C1 segment of cervical spinal cord (tissue), 14 donors: ENCODE measurements at regions not wholly inside any gene's neighbourhood (a gene's known extent, or its start where the extent isn't known, plus 50 kb on each side); places are given as distances from the start of the nearest gene placed in this dataset.

Experiments used
- DNase-seq, 14 donors: peaks; one replicate each; lab custom pipeline; 2025; lab: John Stamatoyannopoulos, UW

DNA sequence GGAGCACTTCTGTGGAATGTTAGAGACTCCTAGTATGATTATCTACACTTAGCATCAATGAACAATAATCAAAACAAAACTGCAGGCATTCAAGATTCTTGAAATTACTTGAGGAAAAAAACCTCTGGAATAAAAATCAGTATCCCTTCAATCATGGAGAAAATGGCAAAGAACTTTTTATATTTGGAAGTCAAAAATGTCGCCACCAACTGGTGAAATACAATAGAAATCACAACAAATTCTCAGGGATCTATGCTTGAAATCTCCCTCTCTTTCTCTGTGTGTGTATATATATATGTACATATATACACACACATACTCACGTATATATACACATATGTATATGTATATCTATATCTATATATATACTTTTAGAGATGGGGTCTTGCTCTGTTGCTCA is 378.9 kb upstream of the ALCAM start:
- no peak for DNase-seq

DNA sequence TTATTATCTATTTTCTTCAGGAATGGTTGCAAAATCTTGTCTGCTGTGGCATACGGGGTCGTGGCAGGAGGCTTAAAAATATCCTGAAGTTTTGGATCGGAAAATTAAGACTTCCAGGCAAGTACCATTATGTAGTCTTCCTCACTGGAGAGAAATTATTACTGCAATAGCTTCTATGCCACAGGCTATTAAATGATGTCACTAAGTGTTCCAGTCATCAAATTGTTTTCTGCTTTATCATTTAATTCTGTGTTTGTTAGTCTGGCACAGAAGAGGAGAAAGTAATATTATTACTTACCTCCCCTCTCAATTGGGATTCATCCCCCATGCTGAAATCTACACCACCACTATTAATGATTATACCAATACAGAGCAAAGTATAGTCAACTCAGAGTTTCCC is 378.2 kb upstream of the ALCAM start:
- DNase-seq, result no peak

DNA sequence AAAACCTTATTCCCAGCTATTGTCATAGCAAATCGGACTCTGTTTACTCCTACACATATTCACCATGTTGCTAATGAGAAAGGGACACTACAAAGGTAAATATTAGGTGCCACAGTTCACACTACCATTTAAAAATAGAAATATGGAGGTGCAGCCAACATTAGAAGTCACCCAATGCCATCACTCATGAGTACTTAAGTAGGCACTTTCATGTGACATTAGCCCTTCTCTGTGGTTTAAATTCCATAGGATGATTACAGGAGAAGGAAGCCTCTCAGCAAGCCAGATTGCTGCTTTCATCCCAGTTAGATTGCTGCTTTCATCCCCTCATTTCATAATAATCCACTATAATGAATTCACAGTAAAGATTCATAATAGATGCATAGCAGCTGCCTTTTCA is 376.8 kb upstream of the ALCAM start:
- DNase-seq, result no peak

DNA sequence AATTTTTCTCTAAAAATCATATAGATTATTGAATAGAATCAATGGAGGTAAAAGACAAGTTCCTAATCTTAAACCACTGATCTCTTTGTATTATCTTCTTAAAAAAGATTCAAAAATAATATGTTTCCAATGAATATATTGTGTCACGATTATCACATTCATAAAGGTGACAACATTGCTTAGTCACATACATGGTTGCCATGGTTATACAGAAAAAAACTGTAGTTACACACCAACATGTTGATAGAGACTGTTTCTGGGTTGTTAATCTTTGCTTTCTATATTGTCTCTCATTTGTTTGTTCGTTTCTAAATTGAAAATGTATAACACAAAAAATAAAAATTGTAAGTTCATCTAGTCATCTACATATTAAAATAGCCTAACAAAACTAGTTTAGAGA is 376.0 kb upstream of the ALCAM start:
- no peak for DNase-seq

DNA sequence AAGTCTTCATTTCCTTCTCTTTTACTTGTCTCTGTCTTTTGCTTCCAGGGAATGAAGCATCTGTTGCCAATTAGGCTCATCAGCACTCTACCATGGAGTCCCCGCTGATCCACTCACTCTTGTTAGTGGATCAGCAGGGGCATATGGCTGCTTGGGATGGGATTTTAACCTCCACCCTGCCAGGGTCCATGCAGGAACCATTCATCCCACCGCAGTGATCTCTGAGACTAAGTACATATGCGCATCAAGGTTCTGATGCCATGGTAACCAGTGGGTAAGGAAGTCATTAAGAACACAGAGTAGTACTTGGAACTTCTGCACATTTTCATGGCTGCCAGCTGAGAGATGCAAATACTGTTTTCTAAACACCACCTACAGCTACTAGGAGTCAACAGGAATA is 374.0 kb upstream of the ALCAM start:
- DNase-seq, result no peak

DNA sequence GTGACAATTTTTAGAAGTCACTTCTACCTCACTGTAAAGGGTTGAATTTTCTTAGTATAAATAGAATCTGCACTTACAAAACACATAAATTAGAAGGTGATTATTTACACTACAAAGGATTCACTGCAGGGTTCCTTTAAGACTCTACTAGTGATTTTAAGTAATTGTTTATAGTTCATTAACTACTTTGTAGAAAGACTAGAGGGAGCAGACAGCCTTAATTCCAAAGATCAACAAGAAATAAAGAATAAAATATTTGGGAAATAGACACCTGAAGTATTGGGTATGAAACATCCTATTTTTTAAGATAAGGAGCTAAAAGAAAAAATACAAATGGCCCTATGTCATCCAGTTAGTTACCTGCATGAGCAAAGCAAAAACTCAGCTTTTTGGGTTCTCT is 360.5 kb upstream of the ALCAM start:
- no peak for DNase-seq

DNA sequence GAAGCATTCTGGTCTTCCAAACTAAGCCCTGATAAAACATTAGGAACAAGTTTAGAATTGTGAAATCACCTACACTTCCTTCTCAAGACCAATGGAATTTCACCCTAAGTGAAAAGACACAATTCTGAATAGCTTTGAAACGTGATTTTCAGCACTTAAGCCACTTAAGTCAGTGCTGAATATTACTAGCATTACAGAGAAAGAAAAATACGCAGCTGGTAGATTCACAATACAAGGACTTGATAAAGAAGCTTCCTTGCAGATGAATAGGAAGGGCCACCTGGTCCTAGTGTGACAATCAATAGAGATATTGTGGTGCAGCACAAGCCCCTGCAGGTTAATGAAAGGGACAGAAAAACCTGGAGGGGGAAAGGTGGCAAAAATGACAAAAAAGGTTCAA is 353.1 kb upstream of the ALCAM start:
- no peak for DNase-seq

DNA sequence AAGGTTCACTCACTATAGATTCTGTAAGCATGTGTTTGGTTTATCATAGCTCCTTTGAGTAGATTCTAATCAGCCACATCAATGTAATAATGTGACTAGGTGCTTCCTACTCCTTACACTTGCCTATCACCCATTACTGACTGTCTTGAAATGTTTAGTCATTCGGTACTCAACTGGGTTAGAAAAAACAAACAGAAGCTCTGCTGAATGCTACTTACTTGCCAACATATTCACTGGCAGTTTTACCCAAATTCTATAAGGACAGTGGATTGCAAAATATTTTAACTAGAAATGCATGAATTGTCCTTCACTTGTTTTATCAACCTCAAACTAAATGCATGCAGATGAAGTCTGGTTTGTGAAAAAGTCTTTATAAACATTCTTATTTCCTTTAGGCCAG is 352.1 kb upstream of the ALCAM start:
- no peak for DNase-seq

DNA sequence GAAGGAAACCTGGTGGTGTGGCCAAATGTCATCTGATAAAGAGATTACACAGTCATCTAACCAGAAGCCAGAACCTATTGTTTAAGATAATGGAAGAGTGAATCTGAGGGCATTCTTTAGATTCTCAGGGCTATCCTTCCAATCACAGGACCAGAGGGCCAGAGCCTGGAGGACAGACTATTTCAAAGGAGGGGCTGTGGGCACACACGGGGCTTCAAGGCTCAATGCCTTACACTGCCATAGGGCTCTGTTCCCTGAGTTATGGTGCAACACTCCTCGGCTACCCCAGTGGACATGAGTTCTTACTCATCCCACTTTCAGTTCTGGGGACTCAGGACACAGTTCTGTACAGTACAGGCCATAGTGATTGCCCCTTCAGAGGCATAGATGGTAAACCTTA is 343.9 kb upstream of the ALCAM start:
- no peak for DNase-seq

DNA sequence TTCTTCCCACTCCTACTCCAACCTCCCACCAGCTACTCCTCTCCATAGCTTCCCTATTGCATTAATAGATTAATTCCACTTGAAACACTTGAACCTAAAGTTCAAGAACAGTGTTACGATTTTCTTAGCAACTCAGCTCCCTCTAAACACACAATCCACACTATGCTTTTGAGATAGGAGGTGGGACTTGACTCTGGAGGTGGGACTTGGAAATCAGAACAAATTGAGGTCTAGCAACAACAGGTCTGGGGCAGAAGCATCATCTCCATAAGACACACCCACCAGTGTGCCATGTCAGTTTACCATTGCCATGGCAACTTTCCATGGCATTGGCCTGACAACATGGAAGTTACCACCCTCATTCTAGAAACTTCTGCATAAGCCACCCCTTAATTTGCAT is 336.5 kb upstream of the ALCAM start:
- no peak for DNase-seq

DNA sequence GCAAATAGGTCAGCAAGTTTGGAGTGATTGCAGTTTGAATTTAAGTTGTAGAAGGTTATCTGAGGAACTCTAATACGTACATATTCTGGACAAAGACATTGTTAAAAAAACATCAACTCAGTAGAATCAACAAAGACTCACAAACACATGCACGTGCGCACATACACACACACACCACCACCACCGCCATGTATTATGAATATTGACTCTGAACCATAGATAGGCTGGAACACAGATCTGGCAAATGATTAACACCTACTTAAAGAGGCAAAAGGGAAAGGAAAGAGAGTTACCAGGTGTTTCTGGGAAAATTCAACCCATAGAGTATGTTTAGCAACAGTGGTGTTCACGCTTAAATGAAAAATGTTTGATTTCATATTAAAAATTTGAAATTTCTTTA is 334.2 kb upstream of the ALCAM start:
- no peak for DNase-seq

DNA sequence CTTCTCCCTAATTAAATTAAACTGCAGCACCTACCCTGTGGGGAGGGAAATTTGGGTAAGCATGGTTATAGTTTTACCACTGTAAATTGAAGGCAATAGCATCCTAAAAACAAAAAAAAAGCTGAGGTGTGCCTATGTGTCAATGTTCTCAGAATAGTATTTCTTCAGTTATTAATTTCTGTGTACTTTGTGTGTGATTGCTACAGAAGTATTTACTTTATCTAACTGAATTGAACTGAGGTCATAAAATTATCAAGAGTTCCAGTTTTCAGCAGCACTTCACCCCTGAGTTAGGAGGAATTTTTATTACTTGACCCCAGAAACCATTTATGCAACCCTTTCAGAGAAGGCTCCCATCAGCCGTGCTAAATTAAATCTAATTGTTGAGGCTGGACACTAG is 333.6 kb upstream of the ALCAM start:
- DNase-seq, result no peak

DNA sequence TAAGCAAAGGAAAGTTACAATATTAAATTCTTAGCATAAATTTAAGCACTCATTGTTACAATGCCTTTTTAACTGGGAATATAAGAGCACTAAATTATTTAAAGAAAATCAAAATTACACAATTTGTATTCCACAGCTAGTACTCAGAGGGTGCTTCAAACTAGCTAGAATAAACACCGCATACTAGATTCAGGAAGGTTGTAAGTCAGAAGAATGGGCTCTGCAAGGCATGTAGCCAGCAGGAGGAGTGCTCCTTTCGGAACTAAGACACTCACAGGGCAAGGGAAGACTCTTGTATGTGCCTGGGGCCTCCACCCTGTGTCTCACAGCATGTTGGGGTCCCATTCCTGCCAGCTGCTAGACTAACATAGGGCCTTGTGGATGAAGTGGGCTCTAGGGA is 327.7 kb upstream of the ALCAM start:
- DNase-seq, result no peak

DNA sequence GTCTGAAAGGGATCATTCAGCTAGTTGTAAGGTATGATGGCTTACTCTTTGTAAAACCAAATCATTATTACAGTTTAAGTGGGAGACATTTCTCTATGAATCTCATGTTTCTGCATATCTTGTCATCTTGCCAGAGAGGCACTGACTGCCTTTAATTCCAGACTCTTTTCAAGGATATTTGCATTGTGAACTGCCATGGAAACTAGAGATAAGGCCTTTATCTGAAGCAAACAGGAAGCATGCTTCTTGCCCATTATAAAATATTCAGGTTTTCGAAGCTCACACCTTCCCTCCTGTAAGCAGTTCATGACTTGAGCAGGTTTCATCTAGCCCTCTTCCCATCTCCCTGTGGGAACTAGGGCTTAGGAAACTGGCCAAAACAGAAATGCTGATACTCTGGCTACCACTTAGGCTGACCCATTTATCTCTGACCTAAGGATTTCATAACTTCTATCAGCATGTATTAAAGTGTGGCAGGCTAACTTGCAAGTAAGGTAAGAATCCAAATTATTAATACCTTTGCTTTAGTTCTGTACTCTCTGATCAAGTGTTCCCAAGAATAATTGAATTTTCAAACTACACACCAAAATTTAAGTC is 326.6 kb upstream of the ALCAM start:
- no peak for DNase-seq

DNA sequence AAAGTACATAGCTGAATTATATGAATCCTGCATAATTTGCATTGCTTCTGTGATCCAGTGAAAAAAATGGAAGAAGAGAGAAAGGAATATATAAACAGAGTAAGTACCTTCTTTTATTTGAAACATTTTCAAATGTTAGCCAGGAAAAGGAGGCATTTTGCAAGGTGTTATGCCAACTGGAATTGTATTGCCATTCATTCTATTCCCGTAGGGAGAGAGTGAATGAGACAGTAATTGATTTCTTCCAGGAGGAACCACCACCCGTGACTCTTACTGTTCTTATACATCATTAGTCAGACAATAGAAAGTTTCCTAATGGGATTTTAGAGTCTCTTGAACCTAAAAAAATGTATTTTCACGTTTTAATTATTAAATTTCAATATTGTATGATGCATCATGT is 324.1 kb upstream of the ALCAM start:
- no peak for DNase-seq

DNA sequence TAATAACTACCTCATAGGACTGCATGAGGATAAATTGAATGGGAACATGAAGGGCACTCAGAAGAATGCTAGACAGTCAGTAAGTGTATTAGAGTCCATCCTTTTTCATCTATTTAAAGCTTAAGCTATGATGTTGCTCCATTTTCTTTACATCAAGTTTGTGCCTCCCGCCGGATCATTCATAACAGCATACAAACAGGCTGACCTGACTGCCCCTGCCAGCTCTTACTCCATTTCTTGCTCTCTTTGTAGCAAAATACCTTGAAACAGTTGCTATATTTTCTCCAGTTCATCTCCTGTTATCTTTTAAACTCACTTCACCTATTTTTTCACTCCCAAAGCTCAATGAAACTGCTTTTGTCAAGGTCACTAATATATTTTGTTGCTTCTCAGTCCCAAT is 315.6 kb upstream of the ALCAM start:
- no peak for DNase-seq

DNA sequence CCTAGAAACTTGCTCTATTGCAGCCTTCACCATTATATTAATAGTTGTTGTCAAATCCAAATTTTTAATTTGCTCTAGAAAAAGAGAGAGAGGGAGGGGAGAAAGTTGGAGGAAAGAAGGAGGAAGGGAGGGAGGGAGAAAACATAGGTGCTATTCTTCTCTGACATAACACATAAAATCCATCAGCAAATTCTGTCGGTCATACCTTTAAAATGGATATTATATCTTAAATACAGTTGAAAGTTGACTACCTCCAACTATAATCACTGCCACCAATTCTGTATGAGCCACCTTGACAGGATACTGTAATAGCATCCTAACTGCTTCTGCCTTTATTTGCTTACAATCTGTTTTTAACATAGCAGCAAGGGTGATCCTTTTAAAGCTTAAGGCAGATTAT is 314.7 kb upstream of the ALCAM start:
- no peak for DNase-seq

DNA sequence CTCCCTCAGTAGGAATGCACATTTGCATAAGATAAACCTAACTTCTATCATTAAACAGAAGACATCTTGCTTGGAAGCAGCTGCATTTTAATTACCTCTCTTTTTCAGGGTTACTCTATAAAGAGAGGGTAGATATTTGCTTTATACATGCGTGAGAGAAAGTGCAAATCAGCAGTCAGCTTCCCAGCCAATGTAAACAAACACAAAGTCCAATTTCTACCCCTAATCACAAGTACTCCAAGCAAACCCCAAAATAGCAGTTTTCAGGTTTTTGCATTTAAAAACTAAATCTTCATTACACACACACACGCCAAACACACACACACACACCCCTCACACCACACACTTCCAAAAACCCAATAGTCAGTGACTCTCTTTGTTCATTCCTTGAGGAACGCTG is 303.9 kb upstream of the ALCAM start:
- no peak for DNase-seq

DNA sequence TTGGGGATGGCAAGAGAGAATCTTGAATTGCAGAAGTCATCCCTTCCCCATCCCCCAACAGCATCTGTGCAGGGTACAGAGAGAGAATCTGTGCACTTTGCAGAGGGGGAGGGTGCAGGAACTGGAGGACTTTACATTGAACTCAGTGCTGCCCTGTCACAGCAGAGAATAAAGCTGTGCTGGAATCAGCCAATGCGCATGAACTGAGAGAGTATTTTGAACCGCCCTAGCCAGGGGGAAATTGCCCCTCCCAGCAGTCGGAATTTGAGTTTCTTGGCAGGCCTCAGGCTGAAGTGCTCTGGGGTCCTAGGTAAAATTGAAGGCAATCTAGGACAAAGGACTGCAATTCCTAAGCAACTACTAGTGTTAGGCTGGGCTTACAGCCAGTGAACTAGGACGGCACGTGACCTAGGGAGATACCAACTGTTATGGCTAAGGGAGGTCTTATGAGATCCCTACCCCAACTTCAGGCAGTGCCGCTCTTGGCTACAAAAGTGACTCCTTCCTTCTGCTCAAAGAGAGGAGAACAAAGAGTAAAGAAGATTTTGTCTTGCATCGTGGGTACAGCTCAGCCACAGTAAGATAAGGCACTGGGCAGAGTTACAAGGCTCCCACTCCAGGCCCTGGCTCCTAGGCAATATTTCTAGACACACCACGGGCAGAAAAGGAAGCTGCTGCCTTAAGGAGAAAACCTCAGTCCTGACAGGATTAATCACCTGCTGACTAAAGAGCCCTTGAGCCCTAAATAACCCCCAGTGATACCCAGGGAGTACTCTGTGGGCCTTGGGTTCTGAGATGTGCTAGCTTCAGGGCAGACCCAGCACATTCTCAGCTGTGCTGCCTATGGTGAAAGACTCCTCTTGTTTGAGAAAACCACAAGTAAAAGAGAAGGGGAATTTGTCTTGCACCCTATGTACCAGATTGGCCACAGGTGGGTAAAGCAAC is 300.5 kb upstream of the ALCAM start:
- no peak for DNase-seq

DNA sequence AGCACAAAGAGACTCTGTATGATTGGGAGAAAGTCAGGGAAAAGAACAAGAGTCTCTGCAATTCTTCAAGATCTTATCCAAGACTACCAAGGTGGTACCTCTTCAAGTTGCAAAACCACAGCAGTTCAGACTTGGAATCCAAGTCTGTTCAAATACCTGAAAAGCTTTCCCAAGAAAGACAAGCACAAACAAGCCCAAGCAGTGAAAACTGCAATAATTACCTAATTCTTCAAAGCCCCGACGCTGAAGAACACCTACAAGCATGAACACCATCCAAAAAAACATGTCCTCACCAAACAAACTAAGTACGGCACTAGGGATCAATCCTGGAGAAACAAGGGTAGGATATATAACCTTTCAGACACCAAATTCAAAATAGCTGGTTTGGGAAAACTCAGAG is 299.3 kb upstream of the ALCAM start:
- DNase-seq, result no peak

DNA sequence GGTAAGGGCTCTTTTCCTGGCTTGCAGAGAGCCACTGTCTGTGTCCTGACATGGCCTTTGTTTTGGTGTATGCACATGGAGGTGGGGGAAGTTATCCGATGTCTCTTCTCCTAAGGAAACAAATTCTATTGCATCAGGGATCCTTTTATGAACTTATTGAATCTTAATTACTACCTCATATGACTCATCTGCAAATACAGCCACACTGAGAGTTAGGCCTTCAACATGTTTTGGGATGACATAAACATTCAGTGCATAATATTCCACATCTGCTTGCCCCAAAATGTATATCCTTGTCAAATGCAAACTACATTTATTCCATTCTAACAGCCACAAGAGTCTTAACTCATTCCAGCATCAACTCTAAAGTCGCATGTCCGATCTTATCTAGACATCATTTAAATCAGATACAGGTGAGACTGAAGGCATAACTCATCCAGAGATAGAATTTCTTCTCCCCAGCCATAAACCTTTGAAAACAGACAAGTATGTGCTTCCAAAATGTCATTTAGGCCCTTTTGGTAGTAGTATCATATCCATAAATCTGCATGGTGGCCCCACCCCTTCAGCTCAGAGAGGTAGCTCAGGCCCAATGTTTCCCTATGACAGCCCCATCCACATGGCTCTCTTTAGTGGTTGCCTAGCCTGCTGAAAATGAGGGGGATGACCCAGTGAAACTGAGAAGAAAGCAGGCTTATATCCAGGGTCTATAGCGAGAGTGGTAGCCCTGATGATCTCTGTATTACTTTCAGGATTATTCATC is 289.5 kb upstream of the ALCAM start:
- no peak for DNase-seq

DNA sequence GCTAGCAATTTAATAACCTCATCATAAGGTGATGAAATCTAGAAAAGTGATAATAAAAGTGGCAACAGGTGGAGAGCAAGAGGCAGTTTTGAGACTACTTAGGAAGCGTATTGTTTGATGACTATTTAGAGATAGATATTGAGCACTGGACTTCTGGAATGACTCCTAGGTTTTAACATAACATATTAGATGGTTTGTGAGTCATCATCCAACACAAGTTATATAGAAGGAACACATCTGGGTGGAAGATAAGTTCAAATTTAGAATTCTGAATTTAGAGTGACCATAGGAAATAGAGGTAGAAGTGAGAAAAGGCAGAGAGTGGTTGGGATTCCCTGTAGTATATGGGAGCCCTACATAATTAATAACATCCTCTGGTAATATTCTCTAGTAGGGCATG is 282.8 kb upstream of the ALCAM start:
- no peak for DNase-seq

DNA sequence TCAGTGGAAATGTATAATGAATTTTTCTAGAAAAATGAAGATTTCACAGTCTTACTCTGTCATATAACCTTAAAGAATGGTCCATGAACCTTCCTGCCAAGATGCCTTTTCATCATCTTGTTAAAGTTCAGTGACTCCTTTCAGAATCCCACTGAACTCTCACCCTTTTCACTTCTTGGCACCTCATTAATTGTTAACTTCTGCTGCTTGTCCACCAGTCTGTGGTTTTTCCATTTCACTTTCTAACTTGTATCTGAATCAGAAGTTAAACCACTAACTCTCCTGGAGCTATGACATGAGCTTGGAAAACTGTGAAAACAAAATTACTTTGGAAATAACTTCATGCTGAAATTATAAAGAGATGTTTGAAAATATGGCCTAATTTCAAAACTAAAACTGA is 281.2 kb upstream of the ALCAM start:
- DNase-seq, result no peak
